HCT116 (cell line): ENCODE measurements at regions not wholly inside any gene's neighbourhood (a gene's known extent, or its start where the extent isn't known, plus 50 kb on each side); places are given as distances from the start of the nearest gene placed in this dataset.

Source experiments
- ATAC-seq: fragments of 200-7000 bp; cut with Tn5 transposase; 2 replicates; pipeline ENCODE4 v1.9.1; 2020; ENCODE audit warnings: mild to moderate bottlenecking, moderate library complexity
- BruUV-seq: library from RNA; stranded (reverse); fragments of 400-500 nt; replicated peaks from 2 replicates; lab custom pipeline; 2021; lab: Mats Ljungman, UMichigan
- CTCF ChIA-PET: fragments of 300-600 bp; sonication (Branson Sonifier 250); formaldehyde crosslinking; loops from one replicate; lab custom pipeline; 2021; ENCODE audit warnings: antibody characterized with exemption; lab: Charles Lee
- POLR2A ChIA-PET: fragments of 300-600, 350-600 bp; sonication (Branson Sonifier 250); formaldehyde crosslinking; loops from one replicate; lab custom pipeline; 2021; ENCODE audit warnings: antibody characterized with exemption; lab: Charles Lee
- RAD21 ChIA-PET, 2 experiments: fragments of 300-600 bp; sonication (Branson Sonifier 250); formaldehyde crosslinking; loops; one replicate each; lab custom pipeline; 2023; ENCODE audit warnings: low total read pairs in 2 of 2; ENCODE audit not compliant: uncharacterized antibody in 2 of 2, unreplicated experiment in 2 of 2, low non-redundant PET in 1 of 2; lab: Charles Lee
- DNase-seq: peaks from one replicate; pipeline ENCODE4 v3.0.0-alpha.2; 2010; ENCODE audit warnings: low read depth, low spot score
- H2AFZ ChIP-seq: fragments of 200-600 bp; shearing (Covaris generic), sonication (generic); 2 replicates; pipeline ENCODE4 v1.6.1; 2017; ENCODE audit warnings: low read depth, mixed run types, mixed read lengths, antibody characterized with exemption, low read length; ENCODE audit not compliant: poor library complexity, severe bottlenecking
- H3K27ac ChIP-seq: 2 replicates; pipeline ENCODE4 v1.5.1; 2012; ENCODE audit warnings: low read depth, low read length
- H3K27me3 ChIP-seq: fragments of 200-600 bp; sonication (generic); 2 replicates; pipeline ENCODE4 v1.6.1; 2016; ENCODE audit warnings: mixed run types, low read length, mixed read lengths; ENCODE audit not compliant: insufficient read depth
- H3K36me3 ChIP-seq, 2 experiments: fragments of 200-500 bp in 1 of 2; fragments of 200-600 bp in 1 of 2; sonication (Bioruptor generic) in 1 of 2; sonication (generic) in 1 of 2; 2 replicates each; pipeline versions ENCODE4 v1.5.1 to v1.6.1; 2014 to 2016; ENCODE audit warnings: low read length in 2 of 2, inconsistent platforms in 1 of 2, mixed read lengths in 1 of 2, mixed run types in 1 of 2; ENCODE audit not compliant: insufficient read depth in 2 of 2, control insufficient read depth in 1 of 2
- H3K4me1 ChIP-seq, 2 experiments: fragments of 200-600 bp in 1 of 2; sonication (generic) in 1 of 2; 2 replicates each; pipeline versions ENCODE4 v1.5.1 to v1.6.1; 2012 to 2017; ENCODE audit warnings: low read length in 2 of 2, inconsistent platforms in 1 of 2, mild to moderate bottlenecking in 1 of 2, mixed read lengths in 1 of 2, mixed run types in 1 of 2, moderate library complexity in 1 of 2; ENCODE audit not compliant: insufficient read depth in 2 of 2, control insufficient read depth in 1 of 2
- H3K4me2 ChIP-seq: fragments of 200-600 bp; sonication (generic); 2 replicates; pipeline ENCODE4 v1.6.1; 2017; ENCODE audit warnings: mixed run types, low read length, mixed read lengths
- H3K4me3 ChIP-seq, 2 experiments: fragments of 200-600 bp in 1 of 2; sonication (generic) in 1 of 2; replicated peaks in 1 of 2; 2 replicates each; pipeline ENCODE4 v1.5.1; 2011 to 2016; ENCODE audit warnings: low read length in 2 of 2, control low read depth in 1 of 2, low read depth in 1 of 2, mild to moderate bottlenecking in 1 of 2, mixed read lengths in 1 of 2, mixed run types in 1 of 2
- H3K79me2 ChIP-seq: fragments of 200-600 bp; sonication (generic); 2 replicates; pipeline ENCODE4 v1.6.1; 2017; ENCODE audit warnings: mild to moderate bottlenecking, mixed run types, low read length, moderate library complexity, mixed read lengths; ENCODE audit not compliant: insufficient read depth
- H3K9ac ChIP-seq: fragments of 200-600 bp; sonication (generic); 2 replicates; pipeline ENCODE4 v1.6.1; 2016; ENCODE audit warnings: low read length, mixed read lengths
- H3K9me2 ChIP-seq: fragments of 200-600 bp; sonication (generic), shearing (Covaris generic); 2 replicates; pipeline ENCODE4 v1.6.1; 2017; ENCODE audit warnings: mixed run types, mild to moderate bottlenecking, moderate library complexity; ENCODE audit not compliant: insufficient read depth
- H3K9me3 ChIP-seq, 2 experiments: fragments of 200-500 bp in 1 of 2; fragments of 200-600 bp in 1 of 2; sonication (Bioruptor generic) in 1 of 2; sonication (generic) in 1 of 2; 2 replicates each; pipeline ENCODE4 v1.6.1; 2014 to 2017; ENCODE audit warnings: low read length in 2 of 2, mixed read lengths in 2 of 2, inconsistent platforms in 1 of 2, low read depth in 1 of 2, mild to moderate bottlenecking in 1 of 2, mixed run types in 1 of 2, moderate library complexity in 1 of 2; ENCODE audit not compliant: control insufficient read depth in 1 of 2, insufficient read depth in 1 of 2
- H4K20me1 ChIP-seq: fragments of 200-600 bp; sonication (generic), shearing (Covaris generic); 2 replicates; pipeline ENCODE4 v1.6.1; 2017; ENCODE audit warnings: mixed run types, mild to moderate bottlenecking, moderate library complexity; ENCODE audit not compliant: insufficient read depth
- ATF3 ChIP-seq: IDR thresholded peaks from 2 replicates; pipeline ENCODE4 v1.6.1; 2012
- CBX3 ChIP-seq: IDR thresholded peaks from 2 replicates; pipeline ENCODE4 v1.6.1; 2012; ENCODE audit warnings: low read depth
- CTCF ChIP-seq, 3 experiments: fragments of 200-600 bp in 1 of 3; sonication (generic) in 1 of 3; IDR thresholded peaks in 2 of 3; conservative IDR thresholded peaks in 1 of 3; 2 replicates each; pipeline ENCODE4 v1.5.1; 2012 to 2017; ENCODE audit warnings: low read depth in 2 of 3, low read length in 2 of 3, antibody characterized with exemption in 1 of 3, borderline replicate concordance in 1 of 3, control low read depth in 1 of 3, mild to moderate bottlenecking in 1 of 3, mixed read lengths in 1 of 3, mixed run types in 1 of 3, moderate library complexity in 1 of 3; ENCODE audit not compliant: insufficient read depth in 1 of 3
- EGR1 ChIP-seq: IDR thresholded peaks from 2 replicates; pipeline ENCODE4 v1.6.1; 2012; ENCODE audit warnings: low read depth
- EZH2 ChIP-seq: fragments of 200-600 bp; sonication (generic); IDR thresholded peaks from 2 replicates; pipeline ENCODE4 v1.6.1; 2017; ENCODE audit warnings: antibody characterized with exemption, mixed run types
- EZH2phosphoT487 ChIP-seq: fragments of 200-600 bp; IDR thresholded peaks from 2 replicates; pipeline ENCODE4 v1.6.1; 2018; ENCODE audit warnings: antibody characterized with exemption, borderline replicate concordance
- FOSL1 ChIP-seq: IDR thresholded peaks from 2 replicates; pipeline ENCODE4 v1.6.1; 2012; ENCODE audit warnings: low read depth
- MAX ChIP-seq: IDR thresholded peaks from 2 replicates; pipeline ENCODE4 v1.6.1; 2012
- POLR2A ChIP-seq: IDR thresholded peaks from 2 replicates; pipeline ENCODE4 v1.7.0; 2011; ENCODE audit warnings: borderline replicate concordance; ENCODE audit not compliant: insufficient read depth, insufficient read length; ENCODE audit errors: extremely low read depth
- POLR2AphosphoS5 ChIP-seq: IDR thresholded peaks from 2 replicates; pipeline ENCODE4 v1.6.1; 2011; ENCODE audit warnings: mild to moderate bottlenecking, low read depth, low read length, moderate library complexity
- RAD21 ChIP-seq: IDR thresholded peaks from 2 replicates; pipeline ENCODE4 v1.6.1; 2012; ENCODE audit warnings: low read depth, mild to moderate bottlenecking
- REST ChIP-seq: IDR thresholded peaks from 2 replicates; pipeline ENCODE4 v1.6.1; 2012; ENCODE audit warnings: low read depth
- SP1 ChIP-seq: IDR thresholded peaks from 2 replicates; pipeline ENCODE4 v1.6.1; 2012; ENCODE audit warnings: low read depth
- ZFX ChIP-seq: fragments of 450-650 bp; IDR thresholded peaks from 2 replicates; pipeline ENCODE4 v1.6.1; 2017
- intact Hi-C: fragments of 100-400 bp; cut with micrococcal nuclease; formaldehyde crosslinking; loops from 2 replicates; pipeline ENCODE4 v1.10.0; 2022

- Histone ChIP-seq H3K9me3 (no peaks in the 10 kb centered on the region), H3K27ac (no peak overlapping the region), H3K4me2 (no peak overlapping the region), H3K9ac (no peak overlapping the region), H2AFZ (no peak overlapping the region), H3K4me1 (no peaks in the 10 kb centered on the region), H3K79me2 (no peaks in the 10 kb centered on the region), H3K36me3 (no peaks in the 10 kb centered on the region), H3K27me3 (no peaks in the 10 kb centered on the region), H3K9me2 (no peaks in the 10 kb centered on the region), H4K20me1 (no peaks in the 10 kb centered on the region), H3K4me3 (no peak overlapping the region)
- POLR2A ChIA-PET, result no interaction called here
- CTCF ChIA-PET, result no interaction called here
- intact Hi-C loops, result no loop called here
- BruUV-seq, result no TSS peak
- TF ChIP-seq EZH2 (no peak), SP1 (no peak), ATF3 (no peak), REST (no peak), MAX (no peak), POLR2AphosphoS5 (no peak), ZFX (no peak), CTCF (IDR thresholded peaks at IDR 0.05 in 2 of 3, conservative IDR thresholded peaks at IDR 0.05 in 1 of 3; ENCODE audit: borderline replicate concordance in 1 of 3, insufficient read depth in 1 of 3, low read depth in 2 of 3, low read length in 2 of 3) (no peak), RAD21 (no peak), FOSL1 (no peak), EGR1 (no peak), POLR2A (no peak), EZH2phosphoT487 (no peak), CBX3 (no peak)
- RAD21 ChIA-PET, result no interaction called here
- ATAC-seq (no peak), DNase-seq (no peak)
These were observed 84.3 kb upstream of the THRB start for GRCh38 chr3:24578951-24579421.
